Keratinocyte (primary cell): ENCODE measurements at regions not wholly inside any gene's neighbourhood (a gene's known extent, or its start where the extent isn't known, plus 50 kb on each side); places are given as distances from the start of the nearest gene placed in this dataset.

ENCODE experiments used
- EZH2 ChIP-seq: IDR thresholded peaks from one replicate; pipeline ENCODE4 v1.6.1; 2012; ENCODE audit warnings: inconsistent platforms, mild to moderate bottlenecking, low read length, moderate library complexity
- TF ChIP-seq, protein P1 (sequence below), 3 experiments: IDR thresholded peaks in 1 of 3; conservative IDR thresholded peaks in 1 of 3; optimal IDR thresholded peaks in 1 of 3; 2 replicates in 2 of 3; 3 replicates in 1 of 3; pipeline versions ENCODE3 to v1.5.1; 2011; ENCODE audit warnings: low read length in 3 of 3, mild to moderate bottlenecking in 3 of 3, moderate library complexity in 2 of 3, control low read depth in 1 of 3, inconsistent platforms in 1 of 3; ENCODE audit not compliant: insufficient read depth in 2 of 3; ENCODE audit errors: extremely low read depth in 1 of 3

GRCh38 chr6:170004585-170005210 lies 253.3 kb downstream of the ERMARD start:
- TF ChIP-seq, protein P1, sequence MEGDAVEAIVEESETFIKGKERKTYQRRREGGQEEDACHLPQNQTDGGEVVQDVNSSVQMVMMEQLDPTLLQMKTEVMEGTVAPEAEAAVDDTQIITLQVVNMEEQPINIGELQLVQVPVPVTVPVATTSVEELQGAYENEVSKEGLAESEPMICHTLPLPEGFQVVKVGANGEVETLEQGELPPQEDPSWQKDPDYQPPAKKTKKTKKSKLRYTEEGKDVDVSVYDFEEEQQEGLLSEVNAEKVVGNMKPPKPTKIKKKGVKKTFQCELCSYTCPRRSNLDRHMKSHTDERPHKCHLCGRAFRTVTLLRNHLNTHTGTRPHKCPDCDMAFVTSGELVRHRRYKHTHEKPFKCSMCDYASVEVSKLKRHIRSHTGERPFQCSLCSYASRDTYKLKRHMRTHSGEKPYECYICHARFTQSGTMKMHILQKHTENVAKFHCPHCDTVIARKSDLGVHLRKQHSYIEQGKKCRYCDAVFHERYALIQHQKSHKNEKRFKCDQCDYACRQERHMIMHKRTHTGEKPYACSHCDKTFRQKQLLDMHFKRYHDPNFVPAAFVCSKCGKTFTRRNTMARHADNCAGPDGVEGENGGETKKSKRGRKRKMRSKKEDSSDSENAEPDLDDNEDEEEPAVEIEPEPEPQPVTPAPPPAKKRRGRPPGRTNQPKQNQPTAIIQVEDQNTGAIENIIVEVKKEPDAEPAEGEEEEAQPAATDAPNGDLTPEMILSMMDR (optimal IDR thresholded peaks at IDR 0.05 in 1 of 3, IDR thresholded peaks at IDR 0.05 in 1 of 3, conservative IDR thresholded peaks at IDR 0.05 in 1 of 3; ENCODE audit: extremely low read depth in 1 of 3, insufficient read depth in 2 of 3, low read length in 3 of 3) = no peak
- TF ChIP-seq EZH2 = no peak
